ENCODE measurements at regions not wholly inside any gene's neighbourhood (a gene's known extent, or its start where the extent isn't known, plus 50 kb on each side); places are given as distances from the start of the nearest gene placed in this dataset.

DNA sequence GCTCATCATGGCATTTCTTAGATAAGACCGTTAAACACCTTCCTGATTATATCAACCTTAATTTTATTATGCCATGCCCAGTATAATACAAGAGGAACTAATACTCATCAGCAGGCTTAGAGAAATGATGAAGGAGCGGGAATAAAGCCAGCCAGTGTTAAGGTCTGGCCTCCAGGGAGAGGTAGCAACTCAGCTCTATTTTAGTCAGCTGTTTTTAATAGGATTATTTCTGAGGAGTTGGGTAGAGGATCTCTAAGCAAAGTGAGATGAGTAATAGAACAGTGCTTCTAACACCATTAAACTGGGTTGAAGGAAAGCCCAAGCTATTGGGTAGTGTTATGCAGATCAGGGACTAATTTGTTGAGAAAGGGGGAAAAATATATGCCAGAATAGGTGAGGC, 921.5 kb downstream of the TTLL7 start:
- 33% methylated on average over 2 of the region's 2 CpGs for WGBS (ENCODE audit: insufficient coverage, insufficient replicate concordance, low lambda C conversion rate, missing lambda C conversion rate)
- BruUV-seq (replicated peaks): no TSS peak
- no peaks in the 10 kb centered on the region for H3K36me3 ChIP-seq (ENCODE audit: control insufficient read depth in 2 of 2, insufficient read depth in 2 of 2, low read length in 1 of 2)
- H3K4me2 ChIP-seq (ENCODE audit: control insufficient read depth, insufficient read depth): no peak overlapping the region
- no peak for FAIRE-seq
- H3K79me2 ChIP-seq (ENCODE audit: control insufficient read depth, insufficient read depth, low read length): no peaks in the 10 kb centered on the region
- no peak overlapping the region for H2AFZ ChIP-seq (ENCODE audit: control insufficient read depth, low read depth, low read length)
- H3K4me3 ChIP-seq: no peak overlapping the region
- DNase-seq (ENCODE audit: low read depth, low spot score): no peak
- TF ChIP-seq CREM (IDR thresholded peaks at IDR 0.05; ENCODE audit: low read depth) (no peak), TCF12 (IDR thresholded peaks at IDR 0.05; ENCODE audit: low read depth, low read length) (no peak), NR2C1 (IDR thresholded peaks at IDR 0.05) (no peak), SPI1 (IDR thresholded peaks at IDR 0.05; ENCODE audit: borderline replicate concordance, insufficient read depth, low read depth, low read length) (no peak), JUNB (IDR thresholded peaks at IDR 0.05) (no peak), CHD4 (IDR thresholded peaks at IDR 0.05) (no peak), BMI1 (IDR thresholded peaks at IDR 0.05; ENCODE audit: borderline replicate concordance) (no peak), KLF5 (IDR thresholded peaks at IDR 0.05; ENCODE audit: partially characterized antibody) (no peak), ZSCAN29 (IDR thresholded peaks at IDR 0.05) (no peak), MYC (IDR thresholded peaks at IDR 0.05; ENCODE audit: insufficient read depth, insufficient read length, insufficient replicate concordance, low read length, severe bottlenecking) (no peak), RAD21 (IDR thresholded peaks at IDR 0.05; ENCODE audit: insufficient read depth, low read depth, low read length) (no peak), HDAC6 (IDR thresholded peaks at IDR 0.05; ENCODE audit: unreplicated experiment) (no peak), POLR2AphosphoS2 (IDR thresholded peaks at IDR 0.05; ENCODE audit: low read depth, low read length) (no peak), NR2C2 (IDR thresholded peaks at IDR 0.05; ENCODE audit: borderline replicate concordance, control insufficient read depth, insufficient read length, low read depth) (no peak), PAX5 (IDR thresholded peaks at IDR 0.05; ENCODE audit: borderline replicate concordance, low read depth, low read length) (no peak), MTA2 (IDR thresholded peaks at IDR 0.05; ENCODE audit: low read depth) (no peak), TCF7 (IDR thresholded peaks at IDR 0.05; ENCODE audit: borderline replicate concordance) (no peak)
- TF ChIP-seq, protein P1, sequence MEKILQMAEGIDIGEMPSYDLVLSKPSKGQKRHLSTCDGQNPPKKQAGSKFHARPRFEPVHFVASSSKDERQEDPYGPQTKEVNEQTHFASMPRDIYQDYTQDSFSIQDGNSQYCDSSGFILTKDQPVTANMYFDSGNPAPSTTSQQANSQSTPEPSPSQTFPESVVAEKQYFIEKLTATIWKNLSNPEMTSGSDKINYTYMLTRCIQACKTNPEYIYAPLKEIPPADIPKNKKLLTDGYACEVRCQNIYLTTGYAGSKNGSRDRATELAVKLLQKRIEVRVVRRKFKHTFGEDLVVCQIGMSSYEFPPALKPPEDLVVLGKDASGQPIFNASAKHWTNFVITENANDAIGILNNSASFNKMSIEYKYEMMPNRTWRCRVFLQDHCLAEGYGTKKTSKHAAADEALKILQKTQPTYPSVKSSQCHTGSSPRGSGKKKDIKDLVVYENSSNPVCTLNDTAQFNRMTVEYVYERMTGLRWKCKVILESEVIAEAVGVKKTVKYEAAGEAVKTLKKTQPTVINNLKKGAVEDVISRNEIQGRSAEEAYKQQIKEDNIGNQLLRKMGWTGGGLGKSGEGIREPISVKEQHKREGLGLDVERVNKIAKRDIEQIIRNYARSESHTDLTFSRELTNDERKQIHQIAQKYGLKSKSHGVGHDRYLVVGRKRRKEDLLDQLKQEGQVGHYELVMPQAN (conservative IDR thresholded peaks at IDR 0.05): no peak
- TF ChIP-seq, protein P2, sequence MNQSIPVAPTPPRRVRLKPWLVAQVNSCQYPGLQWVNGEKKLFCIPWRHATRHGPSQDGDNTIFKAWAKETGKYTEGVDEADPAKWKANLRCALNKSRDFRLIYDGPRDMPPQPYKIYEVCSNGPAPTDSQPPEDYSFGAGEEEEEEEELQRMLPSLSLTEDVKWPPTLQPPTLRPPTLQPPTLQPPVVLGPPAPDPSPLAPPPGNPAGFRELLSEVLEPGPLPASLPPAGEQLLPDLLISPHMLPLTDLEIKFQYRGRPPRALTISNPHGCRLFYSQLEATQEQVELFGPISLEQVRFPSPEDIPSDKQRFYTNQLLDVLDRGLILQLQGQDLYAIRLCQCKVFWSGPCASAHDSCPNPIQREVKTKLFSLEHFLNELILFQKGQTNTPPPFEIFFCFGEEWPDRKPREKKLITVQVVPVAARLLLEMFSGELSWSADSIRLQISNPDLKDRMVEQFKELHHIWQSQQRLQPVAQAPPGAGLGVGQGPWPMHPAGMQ (IDR thresholded peaks at IDR 0.05; ENCODE audit: borderline replicate concordance): no peak
- TF ChIP-seq, protein P3, sequence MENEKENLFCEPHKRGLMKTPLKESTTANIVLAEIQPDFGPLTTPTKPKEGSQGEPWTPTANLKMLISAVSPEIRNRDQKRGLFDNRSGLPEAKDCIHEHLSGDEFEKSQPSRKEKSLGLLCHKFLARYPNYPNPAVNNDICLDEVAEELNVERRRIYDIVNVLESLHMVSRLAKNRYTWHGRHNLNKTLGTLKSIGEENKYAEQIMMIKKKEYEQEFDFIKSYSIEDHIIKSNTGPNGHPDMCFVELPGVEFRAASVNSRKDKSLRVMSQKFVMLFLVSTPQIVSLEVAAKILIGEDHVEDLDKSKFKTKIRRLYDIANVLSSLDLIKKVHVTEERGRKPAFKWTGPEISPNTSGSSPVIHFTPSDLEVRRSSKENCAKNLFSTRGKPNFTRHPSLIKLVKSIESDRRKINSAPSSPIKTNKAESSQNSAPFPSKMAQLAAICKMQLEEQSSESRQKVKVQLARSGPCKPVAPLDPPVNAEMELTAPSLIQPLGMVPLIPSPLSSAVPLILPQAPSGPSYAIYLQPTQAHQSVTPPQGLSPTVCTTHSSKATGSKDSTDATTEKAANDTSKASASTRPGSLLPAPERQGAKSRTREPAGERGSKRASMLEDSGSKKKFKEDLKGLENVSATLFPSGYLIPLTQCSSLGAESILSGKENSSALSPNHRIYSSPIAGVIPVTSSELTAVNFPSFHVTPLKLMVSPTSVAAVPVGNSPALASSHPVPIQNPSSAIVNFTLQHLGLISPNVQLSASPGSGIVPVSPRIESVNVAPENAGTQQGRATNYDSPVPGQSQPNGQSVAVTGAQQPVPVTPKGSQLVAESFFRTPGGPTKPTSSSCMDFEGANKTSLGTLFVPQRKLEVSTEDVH (IDR thresholded peaks at IDR 0.05; ENCODE audit: low read depth, partially characterized antibody): no peak
- H3K27ac ChIP-seq (ENCODE audit: control insufficient read depth, insufficient read depth): no peak overlapping the region
- ChIA-PET RAD21 (ENCODE audit: unreplicated experiment) (no interaction called here), SMC1A (ENCODE audit: uncharacterized antibody, unreplicated experiment) (no interaction called here), POLR2A (no interaction called here), CTCF (interaction anchor here (1.6 kb wide), 1 partner anchor 9 kb away, joined by 3 read pairs; no protein-coding TSS in a partner anchor)
- in situ Hi-C loops (cut with MboI) (no loop called here), intact Hi-C loops (cut with micrococcal nuclease; ENCODE audit: unreplicated experiment) (no loop called here)
- no peaks in the 10 kb centered on the region for H3K4me1 ChIP-seq (ENCODE audit: control insufficient read depth, insufficient read depth, low read length)
- ATAC-seq: no peak
- no peaks in the 10 kb centered on the region for H3K27me3 ChIP-seq (replicated peaks in 1 of 2; ENCODE audit: control insufficient read depth in 2 of 2, insufficient read depth in 2 of 2, low read length in 1 of 2)
- H3K9me3 ChIP-seq (replicated peaks; ENCODE audit: control insufficient read depth, insufficient read depth, low read length): no peaks in the 10 kb centered on the region
- H3K9ac ChIP-seq (ENCODE audit: control insufficient read depth, insufficient read depth, low read length): no peak overlapping the region
- no peaks in the 10 kb centered on the region for H4K20me1 ChIP-seq (ENCODE audit: control insufficient read depth, insufficient read depth)
